ENCODE measurements at regions not wholly inside any gene's neighbourhood (a gene's known extent, or its start where the extent isn't known, plus 50 kb on each side); places are given as distances from the start of the nearest gene placed in this dataset.

DNA sequence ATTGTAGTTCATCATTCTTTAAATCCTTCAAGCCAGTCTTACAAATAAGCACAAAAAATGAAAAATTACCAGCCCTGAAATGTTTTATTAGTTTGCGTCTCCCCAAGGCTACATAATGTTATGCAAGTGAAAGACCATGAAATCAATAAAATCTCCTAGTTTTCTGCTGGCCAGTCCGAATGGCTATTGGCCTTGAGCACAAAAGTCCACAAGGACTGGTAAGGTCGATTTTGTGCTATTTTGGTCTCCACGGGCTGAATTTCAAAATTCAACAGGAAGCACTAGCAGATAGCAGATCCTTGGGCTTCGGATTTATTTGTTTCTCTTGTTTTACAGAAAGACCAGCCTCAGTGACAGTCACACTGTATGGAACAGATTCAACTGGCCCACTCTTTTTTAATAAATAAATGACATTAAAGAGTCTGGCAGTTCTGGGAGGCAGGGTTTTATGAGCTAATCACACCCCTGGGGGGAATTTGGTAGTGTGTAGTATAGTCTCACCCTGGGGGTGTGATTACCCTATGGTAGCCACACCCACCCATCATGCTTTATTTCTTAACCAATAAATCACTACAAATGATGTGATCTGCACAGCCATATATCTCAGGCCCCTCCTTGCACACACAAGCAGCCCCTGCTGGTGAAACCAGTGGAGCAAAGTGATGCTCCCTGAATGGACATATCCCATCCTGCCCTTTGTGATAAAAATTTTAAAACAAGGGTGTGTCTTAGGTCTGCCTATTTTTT, 51.1 kb upstream of the TMEM33 start:
- Histone ChIP-seq H3K4me1 (no peaks in the 10 kb centered on the region), H3K27ac (no peak overlapping the region), H3K36me3 (no peaks in the 10 kb centered on the region), H3K4me3 (no peak overlapping the region), H3K27me3 (peaks cover 34% of the 10 kb centered on the region), H3K9me3 (no peaks in the 10 kb centered on the region), H3K9ac (ENCODE audit: low read depth in 2 of 2, low read length in 2 of 2) (no peak overlapping the region)
- intact Hi-C loops (cut with DNase I) = loop anchor here (2.0 kb wide), 1 partner anchor 191 kb away; no protein-coding TSS in a partner anchor
- no peak for TF ChIP-seq CTCF (IDR thresholded peaks at IDR 0.05)
- no peak for DNase-seq

DNA sequence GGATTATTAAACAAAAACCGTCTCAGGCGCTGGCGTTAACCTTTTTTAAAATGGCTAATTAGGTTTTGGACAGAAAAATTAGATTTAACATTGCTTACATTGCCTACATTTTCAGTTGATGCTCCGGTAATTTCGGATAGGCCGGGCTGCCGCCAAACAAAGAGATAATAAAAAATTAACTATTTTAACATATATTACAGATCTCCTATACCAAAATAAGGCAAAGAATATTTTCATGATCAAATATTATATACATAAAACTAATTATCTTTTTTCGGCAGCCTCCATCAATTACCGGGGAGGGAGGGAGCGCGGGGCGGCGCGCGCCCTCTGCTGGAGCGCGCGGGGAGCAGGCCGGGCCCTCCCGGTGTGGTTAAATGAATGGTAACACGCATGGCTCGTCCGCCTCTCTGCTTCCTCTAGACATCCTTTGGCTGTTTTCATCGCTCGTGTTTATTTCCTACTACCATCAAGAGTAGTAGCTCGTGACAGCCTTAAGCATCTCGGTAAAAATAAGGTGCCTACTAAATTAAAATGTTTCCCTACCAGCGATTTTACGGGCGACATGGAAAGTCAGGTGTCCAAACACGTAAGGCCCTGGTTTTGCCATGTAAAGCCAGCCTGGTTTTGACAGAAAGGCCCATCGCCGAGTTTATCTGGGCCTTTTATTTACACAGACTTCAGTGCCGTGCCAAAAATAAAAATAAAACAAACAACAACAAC, 52.4 kb upstream of the TMEM33 start:
- no peaks in the 10 kb centered on the region for H3K9me3 ChIP-seq
- peak; percentile 90 for TF ChIP-seq CTCF (IDR thresholded peaks at IDR 0.05)
- peak; percentile 38 for DNase-seq
- H3K27me3 ChIP-seq = peaks cover 48% of the 10 kb centered on the region
- no peak overlapping the region for H3K9ac ChIP-seq (ENCODE audit: low read depth in 2 of 2, low read length in 2 of 2)
- H3K4me1 ChIP-seq = no peaks in the 10 kb centered on the region
- peak overlapping the region; percentile 14 for H3K4me3 ChIP-seq
- intact Hi-C loops (cut with DNase I) = loop anchor here (2.0 kb wide), 1 partner anchor 190 kb away; no protein-coding TSS in a partner anchor
- H3K27ac ChIP-seq = no peak overlapping the region
- no peaks in the 10 kb centered on the region for H3K36me3 ChIP-seq

GRCh38 chr4:41881981-41882624, 53.1 kb upstream of the TMEM33 start:
- Histone ChIP-seq H3K4me3 (peak overlapping the region; percentile 14), H3K4me1 (no peaks in the 10 kb centered on the region), H3K27ac (no peak overlapping the region), H3K9me3 (no peaks in the 10 kb centered on the region), H3K9ac (ENCODE audit: low read depth in 2 of 2, low read length in 2 of 2) (no peak overlapping the region), H3K36me3 (no peaks in the 10 kb centered on the region), H3K27me3 (peaks cover 55% of the 10 kb centered on the region)
- intact Hi-C loops (cut with DNase I) = loop anchor here (2.0 kb wide), 1 partner anchor 189 kb away; no protein-coding TSS in a partner anchor
- DNase-seq = no peak
- TF ChIP-seq CTCF (IDR thresholded peaks at IDR 0.05) = no peak

GRCh38 chr4:41880840-41881831, 54.1 kb upstream of the TMEM33 start:
- intact Hi-C loops (cut with DNase I) = no loop called here
- Histone ChIP-seq H3K27ac (no peak overlapping the region), H3K27me3 (peaks cover 55% of the 10 kb centered on the region), H3K9me3 (no peaks in the 10 kb centered on the region), H3K9ac (ENCODE audit: low read depth in 2 of 2, low read length in 2 of 2) (no peak overlapping the region), H3K36me3 (no peaks in the 10 kb centered on the region), H3K4me1 (no peaks in the 10 kb centered on the region), H3K4me3 (peak overlapping the region; percentile 14)
- no peak for TF ChIP-seq CTCF (IDR thresholded peaks at IDR 0.05)
- no peak for DNase-seq
